ENCODE measurements at regions not wholly inside any gene's neighbourhood (a gene's known extent, or its start where the extent isn't known, plus 50 kb on each side); places are given as distances from the start of the nearest gene placed in this dataset.
"Not testable (repeated sequence)": the region's sequence is repeated elsewhere in the genome, so short reads cannot be mapped to it uniquely, and the experiment has no call there.

DNA sequence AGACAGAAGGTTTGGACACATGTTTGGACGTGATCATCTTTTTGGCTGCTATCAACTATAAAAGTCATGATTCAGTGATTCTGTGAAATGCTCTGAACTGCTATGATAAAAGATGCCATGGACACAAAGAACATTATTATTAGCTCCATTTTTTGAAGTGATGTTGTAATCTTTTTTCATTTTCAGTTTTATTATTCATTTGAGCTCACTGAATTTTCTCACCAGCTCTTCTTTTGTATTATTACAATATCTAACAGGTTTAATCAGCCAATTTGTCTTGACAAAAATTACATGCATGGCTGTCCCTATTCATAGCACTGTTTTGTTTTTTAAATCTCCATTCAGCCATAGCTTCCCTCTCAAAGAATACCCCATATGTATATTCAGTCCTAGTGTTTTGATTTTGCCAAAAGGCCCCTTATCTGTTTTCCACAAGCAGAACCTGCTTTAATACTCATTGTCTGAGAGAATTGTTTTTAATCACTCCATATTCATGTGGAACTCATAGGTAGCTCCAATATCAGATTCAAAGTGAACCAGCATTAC is 314.0 kb upstream of the FAM98A start:
- Mint-ChIP-seq H3K4me3 (no peak overlapping the region), H3K27ac (no peak overlapping the region), H3K36me3 (ENCODE audit: low read depth) (no peaks in the 10 kb centered on the region), H3K27me3 (no peaks in the 10 kb centered on the region), H3K4me1 (no peaks in the 10 kb centered on the region), H3K9me3 (peaks cover 8% of the 10 kb centered on the region)
- POLR2A ChIA-PET = no interaction called here
- DNase-seq (no peak), ATAC-seq (ENCODE audit: low read depth) (no peak)
- intact Hi-C loops (cut with micrococcal nuclease) = no loop called here
- TF ChIP-seq CTCF (IDR thresholded peaks at IDR 0.05) = no peak
- CTCF ChIA-PET = no interaction called here

- ATAC-seq (ENCODE audit: low read depth) (no peak), DNase-seq (no peak)
- ChIA-PET CTCF (no interaction called here), POLR2A (no interaction called here)
- no peaks in the 10 kb centered on the region for H3K4me1 Mint-ChIP-seq
- no peaks in the 10 kb centered on the region for H3K27me3 Mint-ChIP-seq
- intact Hi-C loops (cut with micrococcal nuclease) = no loop called here
- no peak overlapping the region for H3K4me3 Mint-ChIP-seq
- no peak for TF ChIP-seq CTCF (IDR thresholded peaks at IDR 0.05)
- H3K9me3 Mint-ChIP-seq = peaks cover 8% of the 10 kb centered on the region
- H3K27ac Mint-ChIP-seq = no peak overlapping the region
- no peaks in the 10 kb centered on the region for H3K36me3 Mint-ChIP-seq (ENCODE audit: low read depth)
These were observed 312.2 kb upstream of the FAM98A start for GRCh38 chr2:33911327-33911726.

DNA sequence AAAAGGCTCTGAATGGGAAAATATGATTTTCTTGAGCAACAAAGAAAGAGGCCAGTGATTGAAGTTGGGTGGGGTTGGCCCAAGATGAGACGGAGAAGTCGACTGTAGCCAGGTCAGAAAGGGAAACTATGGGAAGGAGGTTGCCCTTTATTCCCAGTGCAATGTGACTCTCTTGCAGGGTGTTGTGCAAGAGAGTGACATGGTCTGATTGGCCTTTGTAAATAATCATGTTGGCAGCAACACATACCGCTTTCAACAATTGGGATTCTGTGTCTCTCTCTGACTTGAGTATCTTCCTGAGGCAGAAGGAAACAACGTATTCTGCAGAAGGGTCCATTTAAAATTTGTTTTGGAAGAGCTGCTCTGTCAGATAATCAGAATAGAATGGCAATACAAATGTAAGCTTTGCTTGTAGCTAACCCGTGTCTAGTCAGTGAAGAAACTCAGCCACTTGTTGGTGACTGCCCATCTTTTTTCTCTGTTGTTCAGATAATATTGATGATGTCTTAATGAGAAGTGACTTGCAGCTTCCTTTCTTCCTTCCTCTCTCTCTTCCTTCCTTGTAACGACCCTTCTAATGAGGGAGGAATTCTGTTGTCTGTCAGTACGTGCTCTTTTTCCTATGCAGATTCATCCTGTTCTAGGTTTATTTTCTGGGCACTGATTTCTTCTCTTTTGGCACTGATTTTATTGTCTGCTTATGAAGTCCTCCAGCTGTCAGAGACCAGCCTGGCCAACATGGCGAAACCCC is 311.0 kb upstream of the FAM98A start:
- Mint-ChIP-seq H3K4me3 (no peak overlapping the region), H3K27ac (no peak overlapping the region), H3K9me3 (peaks cover 8% of the 10 kb centered on the region), H3K27me3 (no peaks in the 10 kb centered on the region), H3K36me3 (ENCODE audit: low read depth) (no peaks in the 10 kb centered on the region), H3K4me1 (no peaks in the 10 kb centered on the region)
- ATAC-seq (ENCODE audit: low read depth) (no peak), DNase-seq (no peak)
- CTCF ChIA-PET = no interaction called here
- POLR2A ChIA-PET = no interaction called here
- no peak for TF ChIP-seq CTCF (IDR thresholded peaks at IDR 0.05)
- intact Hi-C loops (cut with micrococcal nuclease) = no loop called here

GRCh38 chr2:33907866-33908265 is 308.8 kb upstream of the FAM98A start:
- no peaks in the 10 kb centered on the region for H3K4me1 Mint-ChIP-seq
- ATAC-seq (ENCODE audit: low read depth) = no peak
- no peak overlapping the region for H3K27ac Mint-ChIP-seq
- POLR2A ChIA-PET = no interaction called here
- no peak for DNase-seq
- intact Hi-C loops (cut with micrococcal nuclease) = no loop called here
- TF ChIP-seq CTCF (IDR thresholded peaks at IDR 0.05) = no peak
- no peaks in the 10 kb centered on the region for H3K27me3 Mint-ChIP-seq
- no peak overlapping the region for H3K4me3 Mint-ChIP-seq
- no peaks in the 10 kb centered on the region for H3K36me3 Mint-ChIP-seq (ENCODE audit: low read depth)
- H3K9me3 Mint-ChIP-seq = peaks cover 2% of the 10 kb centered on the region
- CTCF ChIA-PET = no interaction called here

DNA sequence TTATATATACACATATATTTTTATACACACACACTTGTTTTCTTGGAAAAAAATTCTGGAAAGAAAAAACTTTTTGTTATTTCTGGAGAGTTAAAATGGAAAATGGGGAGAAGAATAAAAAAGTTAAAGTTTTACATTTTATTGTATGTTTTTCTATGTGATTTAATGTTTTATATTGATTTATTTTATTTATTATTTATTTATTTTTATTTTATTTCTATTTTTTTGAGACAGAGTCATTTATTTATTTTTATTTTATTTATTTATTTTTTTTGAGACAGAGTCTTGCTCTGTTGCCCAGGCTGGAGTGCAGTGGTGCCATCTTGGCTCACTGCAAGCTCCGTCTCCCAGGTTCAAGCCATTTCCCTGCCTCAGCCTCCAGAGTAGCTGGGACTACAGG is 307.0 kb upstream of the FAM98A start:
- H3K27ac Mint-ChIP-seq; POLR2A ChIA-PET; ATAC-seq (ENCODE audit: low read depth); CTCF ChIA-PET; H3K36me3 Mint-ChIP-seq (ENCODE audit: low read depth); H3K27me3 Mint-ChIP-seq; H3K4me3 Mint-ChIP-seq; DNase-seq; H3K4me1 Mint-ChIP-seq; intact Hi-C loops (cut with micrococcal nuclease); H3K9me3 Mint-ChIP-seq: not testable (repeated sequence)

DNA sequence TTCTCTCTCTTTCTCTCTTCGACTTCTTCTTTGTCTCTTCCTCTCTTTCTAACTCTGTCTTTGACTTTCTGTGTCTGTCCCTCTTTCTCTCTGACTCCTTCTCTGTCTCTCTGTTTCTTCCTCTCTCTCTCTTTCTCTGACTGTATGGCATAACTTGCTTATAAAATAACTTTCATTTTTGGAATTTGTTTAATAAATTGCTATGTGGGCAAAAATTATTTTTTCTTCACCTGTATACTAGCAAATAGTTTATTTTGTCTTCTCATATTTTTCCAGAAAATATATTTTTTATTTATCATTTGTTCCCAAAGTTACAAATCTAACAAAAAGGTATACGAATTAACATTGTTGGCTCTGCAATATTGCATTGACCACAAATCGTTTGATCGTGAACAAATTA is 305.7 kb upstream of the FAM98A start:
- CTCF ChIA-PET = no interaction called here
- no peak for TF ChIP-seq CTCF (IDR thresholded peaks at IDR 0.05)
- H3K9me3 Mint-ChIP-seq = peaks cover 5% of the 10 kb centered on the region

More for the DNA sequence above, 305.7 kb upstream of the FAM98A start:
- no peak for ATAC-seq (ENCODE audit: low read depth)
- POLR2A ChIA-PET = no interaction called here
- intact Hi-C loops (cut with micrococcal nuclease) = no loop called here
- H3K27me3 Mint-ChIP-seq = no peaks in the 10 kb centered on the region
- H3K27ac Mint-ChIP-seq = no peak overlapping the region
- no peak for DNase-seq
- H3K36me3 Mint-ChIP-seq (ENCODE audit: low read depth) = no peaks in the 10 kb centered on the region
- no peak overlapping the region for H3K4me3 Mint-ChIP-seq
- no peaks in the 10 kb centered on the region for H3K4me1 Mint-ChIP-seq

All from activated B cell treated with CpG ODN at 0.5 μM for 24 hours (primary cell).